Erythroblast (primary cell): ENCODE measurements at regions not wholly inside any gene's neighbourhood (a gene's known extent, or its start where the extent isn't known, plus 50 kb on each side); places are given as distances from the start of the nearest gene placed in this dataset.

ENCODE experiments used
- DNase-seq, 2 experiments: peaks; one replicate each; lab custom pipeline; 2025; lab: John Stamatoyannopoulos, UW
- GATA1 ChIP-seq: IDR thresholded peaks from 2 replicates; pipeline ENCODE4 v1.6.1; 2011; ENCODE audit warnings: low read depth, mild to moderate bottlenecking, control low read depth, low read length, moderate library complexity
- POLR2A ChIP-seq: IDR thresholded peaks from 2 replicates; pipeline ENCODE4 v1.6.1; 2011; ENCODE audit warnings: mild to moderate bottlenecking, low read length

DNA sequence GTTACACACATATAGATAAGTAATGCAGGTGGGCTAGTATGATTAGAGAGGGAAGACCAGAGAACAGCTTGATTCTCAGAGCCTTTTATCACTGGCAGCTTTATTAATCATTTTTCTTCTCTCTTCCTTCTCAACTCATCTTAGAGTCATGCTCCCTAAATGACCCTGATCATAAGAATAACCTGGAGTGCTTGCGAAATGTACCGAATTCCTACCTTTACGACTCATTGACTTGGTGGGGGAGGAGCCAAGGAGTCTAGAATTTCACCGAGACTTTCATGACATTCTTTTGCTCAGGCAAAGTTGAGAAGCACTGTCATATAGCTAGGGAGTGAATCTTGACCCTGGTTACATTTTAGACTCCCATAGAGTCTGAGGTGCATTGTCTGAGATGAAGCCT, 298.9 kb upstream of the PUDP start:
- DNase-seq = no peak
- TF ChIP-seq GATA1 = no peak
- no peak for TF ChIP-seq POLR2A

GRCh38 chrX:7444967-7445366, 297.0 kb upstream of the PUDP start:
- TF ChIP-seq GATA1 = no peak
- no peak for TF ChIP-seq POLR2A
- no peak for DNase-seq

DNA sequence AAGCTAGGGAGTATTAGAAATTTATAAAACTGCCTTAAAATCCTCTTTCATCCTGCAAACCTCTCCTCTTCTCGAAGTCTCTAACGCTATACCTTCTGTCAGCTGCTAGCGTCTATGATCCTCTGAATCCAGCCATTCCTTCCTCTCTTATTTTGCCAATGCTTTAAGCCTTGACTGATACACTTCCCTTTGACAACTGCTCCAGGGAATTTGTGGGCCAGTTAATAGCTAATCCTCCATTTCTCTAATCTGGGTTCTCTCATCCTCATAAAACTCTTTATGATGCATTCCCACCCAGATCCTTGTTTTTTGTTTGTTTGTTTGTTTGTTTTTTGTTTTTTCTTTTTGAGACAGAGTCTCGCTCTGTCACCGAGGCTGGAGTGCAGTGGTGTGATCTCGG, 293.6 kb upstream of the PUDP start:
- DNase-seq = no peak
- TF ChIP-seq POLR2A = no peak
- TF ChIP-seq GATA1 = no peak

- no peak for TF ChIP-seq POLR2A
- TF ChIP-seq GATA1 = no peak
- no peak for DNase-seq
Measured at GRCh38 chrX:7435822-7436221, 287.9 kb upstream of the PUDP start.

GRCh38 chrX:7432901-7433300, 284.9 kb upstream of the PUDP start:
- TF ChIP-seq GATA1 = no peak
- TF ChIP-seq POLR2A = no peak
- DNase-seq = no peak

- no peak for TF ChIP-seq GATA1
- TF ChIP-seq POLR2A = no peak
- no peak for DNase-seq
Measured at GRCh38 chrX:7420717-7421116, 272.8 kb upstream of the PUDP start.

GRCh38 chrX:7414753-7415152, 266.8 kb upstream of the PUDP start:
- no peak for DNase-seq
- TF ChIP-seq GATA1 (no peak), POLR2A (no peak)

DNA sequence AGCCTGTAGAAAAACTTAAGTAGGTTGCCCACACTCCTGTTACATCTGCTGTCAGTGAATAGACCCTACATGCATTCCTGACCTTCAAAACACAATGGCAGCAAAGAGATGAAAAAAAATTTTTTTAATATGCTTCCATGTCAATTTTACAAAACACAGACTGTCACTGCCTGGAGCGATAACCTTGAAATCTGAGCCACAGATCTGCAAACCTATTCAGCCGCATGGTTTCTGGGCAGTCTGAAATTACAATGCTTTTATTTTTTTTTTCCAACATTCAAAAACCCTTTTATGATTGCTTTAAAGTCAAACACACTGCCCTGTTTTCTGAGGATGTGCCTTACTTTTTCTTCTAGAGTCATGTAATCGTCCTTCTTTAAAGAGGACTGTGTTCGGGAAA, 264.9 kb upstream of the PUDP start:
- TF ChIP-seq GATA1 = no peak
- no peak for TF ChIP-seq POLR2A
- no peak for DNase-seq

DNA sequence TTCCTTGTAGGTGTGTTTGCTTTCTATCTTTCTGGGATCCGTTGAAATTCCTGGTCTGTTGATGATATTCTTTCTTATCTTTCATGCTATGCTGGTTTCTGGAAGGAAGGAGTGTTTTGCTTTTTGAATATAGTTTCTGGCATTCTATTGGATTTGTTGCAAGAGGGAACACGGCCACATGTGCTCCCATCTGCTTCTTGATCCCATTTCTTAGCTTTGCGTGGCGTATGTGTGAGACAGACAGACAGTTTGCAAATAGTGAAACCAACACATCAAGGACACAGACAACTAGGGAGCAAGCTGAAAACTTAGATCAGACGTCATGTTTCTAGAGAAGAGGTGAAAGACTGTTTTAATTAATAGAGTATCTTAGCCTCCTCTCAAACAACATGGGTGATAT, 261.9 kb upstream of the PUDP start:
- no peak for DNase-seq
- TF ChIP-seq GATA1 = no peak
- no peak for TF ChIP-seq POLR2A

- TF ChIP-seq POLR2A = no peak
- TF ChIP-seq GATA1 = no peak
- no peak for DNase-seq
Measured at GRCh38 chrX:7399373-7399772, 251.4 kb upstream of the PUDP start.

- no peak for TF ChIP-seq POLR2A
- TF ChIP-seq GATA1 = no peak
- DNase-seq = no peak
Measured at GRCh38 chrX:7390441-7390840, 242.5 kb upstream of the PUDP start.

GRCh38 chrX:7389576-7389975, 241.6 kb upstream of the PUDP start:
- no peak for TF ChIP-seq GATA1
- TF ChIP-seq POLR2A = no peak
- no peak for DNase-seq

GRCh38 chrX:7385131-7385530, 237.2 kb upstream of the PUDP start:
- TF ChIP-seq POLR2A (no peak), GATA1 (no peak)
- DNase-seq = no peak

- DNase-seq = no peak
- no peak for TF ChIP-seq POLR2A
- no peak for TF ChIP-seq GATA1
Measured at GRCh38 chrX:7378406-7378805, 230.5 kb upstream of the PUDP start.

DNA sequence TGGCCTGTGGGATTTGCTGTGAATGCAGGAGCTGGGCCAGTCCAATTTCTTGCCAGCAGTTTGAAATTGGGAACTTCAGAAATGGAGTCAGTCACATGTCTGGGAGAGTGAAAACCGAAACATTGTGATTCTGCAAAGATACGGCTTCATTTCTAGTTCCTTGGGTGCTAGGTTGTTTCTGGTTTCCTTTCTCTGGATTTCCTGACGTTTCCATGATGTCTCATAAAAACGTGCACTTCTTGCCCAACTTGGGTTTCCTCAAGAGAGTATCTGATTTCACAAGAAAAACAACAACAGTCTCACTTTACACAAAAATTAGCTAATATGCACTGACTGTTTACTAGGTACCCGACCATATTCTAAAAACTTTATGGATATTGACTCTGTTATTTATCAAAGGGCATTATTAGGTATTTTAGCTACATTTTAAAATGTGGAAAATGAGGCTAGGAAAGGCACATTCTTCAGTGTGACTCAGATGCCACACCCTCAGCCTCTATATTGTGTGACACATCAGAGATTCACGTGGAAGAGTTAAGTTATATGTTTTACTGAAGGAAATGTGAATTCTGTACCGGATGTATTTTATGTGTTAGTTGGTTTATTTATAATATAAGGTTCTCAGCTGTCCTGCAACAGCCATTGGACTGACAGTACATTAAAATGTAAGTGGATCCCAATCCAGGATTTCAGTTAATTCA, 225.0 kb upstream of the PUDP start:
- TF ChIP-seq POLR2A = no peak
- TF ChIP-seq GATA1 = no peak
- no peak for DNase-seq
